GM12891 (cell line): ENCODE measurements at regions not wholly inside any gene's neighbourhood (a gene's known extent, or its start where the extent isn't known, plus 50 kb on each side); places are given as distances from the start of the nearest gene placed in this dataset.

ENCODE experiments used
- DNase-seq: peaks from one replicate; pipeline ENCODE4 v3.0.0; 2011; ENCODE audit warnings: low spot score; ENCODE audit not compliant: insufficient read length
- FAIRE-seq: peaks from 2 replicates; lab custom pipeline; 2011; peaks lifted over from hg19 to GRCh38; lab: Jason Lieb, UNC
- PAX5 ChIP-seq: IDR thresholded peaks from 2 replicates; pipeline ENCODE4 v1.6.1; 2011; ENCODE audit warnings: low read length, moderate library complexity, mild to moderate bottlenecking; ENCODE audit not compliant: insufficient read depth, severe bottlenecking
- POLR2A ChIP-seq: IDR thresholded peaks from 2 replicates; pipeline ENCODE4 v1.6.1; 2011; ENCODE audit warnings: low read depth, low read length, control low read depth
- POLR2AphosphoS5 ChIP-seq: IDR thresholded peaks from 2 replicates; pipeline ENCODE4 v1.6.1; 2011; ENCODE audit warnings: low read depth, low read length, control low read depth
- POU2F2 ChIP-seq: IDR thresholded peaks from 2 replicates; pipeline ENCODE4 v1.6.1; 2011; ENCODE audit warnings: low read depth, mild to moderate bottlenecking, control low read depth, low read length, moderate library complexity
- SPI1 ChIP-seq: IDR thresholded peaks from 2 replicates; pipeline ENCODE4 v1.6.1; 2011; ENCODE audit warnings: low read depth, low read length, control low read depth
- TAF1 ChIP-seq: IDR thresholded peaks from 2 replicates; pipeline ENCODE4 v1.6.1; 2011; ENCODE audit warnings: low read depth, low read length, control low read depth

- FAIRE-seq: no peak
- TF ChIP-seq POU2F2: no peak
- no peak for TF ChIP-seq PAX5
- TF ChIP-seq TAF1: no peak
- TF ChIP-seq POLR2A: no peak
- TF ChIP-seq SPI1: no peak
- TF ChIP-seq POLR2AphosphoS5: no peak
- no peak for DNase-seq
Measured at GRCh38 chr4:13202701-13203100, 281.4 kb downstream of the RAB28 start.

GRCh38 chr4:13201241-13201640, 282.9 kb downstream of the RAB28 start:
- no peak for FAIRE-seq
- TF ChIP-seq PAX5 (no peak), POU2F2 (no peak), POLR2A (no peak), TAF1 (no peak), POLR2AphosphoS5 (no peak), SPI1 (no peak)
- no peak for DNase-seq

- TF ChIP-seq SPI1 (no peak), POU2F2 (no peak), PAX5 (no peak), POLR2A (no peak), POLR2AphosphoS5 (no peak), TAF1 (no peak)
- FAIRE-seq: no peak
- DNase-seq: no peak
Measured at GRCh38 chr4:13196721-13197120, 287.4 kb downstream of the RAB28 start.

GRCh38 chr4:13193662-13194061, 290.5 kb downstream of the RAB28 start:
- DNase-seq (no peak), FAIRE-seq (no peak)
- no peak for TF ChIP-seq POU2F2
- TF ChIP-seq SPI1: no peak
- TF ChIP-seq POLR2A: no peak
- TF ChIP-seq TAF1: no peak

- TF ChIP-seq PAX5 (no peak), SPI1 (no peak), POU2F2 (no peak), TAF1 (no peak)
- no peak for FAIRE-seq
- no peak for DNase-seq
Measured at GRCh38 chr4:13190093-13190721, 293.9 kb downstream of the RAB28 start.

- DNase-seq: no peak
- TF ChIP-seq POLR2A (no peak), POU2F2 (no peak), PAX5 (no peak), TAF1 (no peak), POLR2AphosphoS5 (no peak), SPI1 (no peak)
- FAIRE-seq: no peak
Measured at GRCh38 chr4:13184199-13184598, 299.9 kb downstream of the RAB28 start.

- FAIRE-seq (no peak), DNase-seq (no peak)
- TF ChIP-seq POU2F2 (no peak), POLR2A (no peak), POLR2AphosphoS5 (no peak), PAX5 (no peak), SPI1 (no peak), TAF1 (no peak)
Measured at GRCh38 chr4:13182133-13182532, 302.0 kb downstream of the RAB28 start.

- TF ChIP-seq POLR2AphosphoS5 (no peak), SPI1 (no peak), POU2F2 (no peak), PAX5 (no peak), TAF1 (no peak), POLR2A (no peak)
- no peak for FAIRE-seq
- DNase-seq: no peak
Measured at GRCh38 chr4:13181681-13182080, 302.5 kb downstream of the RAB28 start.

GRCh38 chr4:13180701-13181100, 303.4 kb downstream of the RAB28 start:
- DNase-seq (no peak), FAIRE-seq (no peak)
- TF ChIP-seq POU2F2 (no peak), SPI1 (no peak), POLR2AphosphoS5 (no peak), PAX5 (no peak), TAF1 (no peak), POLR2A (no peak)

- FAIRE-seq (no peak), DNase-seq (no peak)
- TF ChIP-seq TAF1 (no peak), PAX5 (no peak), POU2F2 (no peak), POLR2AphosphoS5 (no peak), POLR2A (no peak), SPI1 (no peak)
Measured at GRCh38 chr4:13178621-13179020, 305.5 kb downstream of the RAB28 start.

- no peak for FAIRE-seq
- no peak for TF ChIP-seq PAX5
- no peak for TF ChIP-seq POLR2AphosphoS5
- no peak for TF ChIP-seq POLR2A
- no peak for TF ChIP-seq POU2F2
- no peak for TF ChIP-seq SPI1
- TF ChIP-seq TAF1: no peak
- DNase-seq: no peak
Measured at GRCh38 chr4:13176741-13177142, 307.4 kb downstream of the RAB28 start.
